Mesothelial cell of epicardium (in vitro differentiated cells): ENCODE measurements at regions not wholly inside any gene's neighbourhood (a gene's known extent, or its start where the extent isn't known, plus 50 kb on each side); places are given as distances from the start of the nearest gene placed in this dataset.

Experiments
- DNase-seq, 2 experiments: peaks; one replicate each; pipeline ENCODE4 v3.0.0; 2021; ENCODE audit warnings: low spot score in 2 of 2; ENCODE audit not compliant: unreplicated experiment in 2 of 2
- H3K27ac Mint-ChIP-seq: 2 replicates; pipeline ENCODE4 v1.8.0; 2021; ENCODE audit warnings: mixed read lengths
- H3K27me3 Mint-ChIP-seq: 2 replicates; pipeline ENCODE4 v1.8.0; 2021; ENCODE audit warnings: low read depth, mixed read lengths
- H3K36me3 Mint-ChIP-seq: 2 replicates; pipeline ENCODE4 v1.8.0; 2021; ENCODE audit warnings: mixed read lengths
- H3K4me1 Mint-ChIP-seq: 2 replicates; pipeline ENCODE4 v1.8.0; 2021; ENCODE audit warnings: mixed read lengths
- H3K4me3 Mint-ChIP-seq: 2 replicates; pipeline ENCODE4 v1.8.0; 2021; ENCODE audit warnings: mild to moderate bottlenecking, moderate library complexity, mixed read lengths
- H3K9me3 Mint-ChIP-seq: 2 replicates; pipeline ENCODE4 v1.8.0; 2021; ENCODE audit warnings: mixed read lengths
- TF ChIP-seq, protein P1 (sequence below): fragments of 200-600 bp; sonication (generic); IDR thresholded peaks from one replicate; pipeline ENCODE4 v1.5.0; 2021; ENCODE audit warnings: antibody characterized with exemption; ENCODE audit not compliant: unreplicated experiment

DNA sequence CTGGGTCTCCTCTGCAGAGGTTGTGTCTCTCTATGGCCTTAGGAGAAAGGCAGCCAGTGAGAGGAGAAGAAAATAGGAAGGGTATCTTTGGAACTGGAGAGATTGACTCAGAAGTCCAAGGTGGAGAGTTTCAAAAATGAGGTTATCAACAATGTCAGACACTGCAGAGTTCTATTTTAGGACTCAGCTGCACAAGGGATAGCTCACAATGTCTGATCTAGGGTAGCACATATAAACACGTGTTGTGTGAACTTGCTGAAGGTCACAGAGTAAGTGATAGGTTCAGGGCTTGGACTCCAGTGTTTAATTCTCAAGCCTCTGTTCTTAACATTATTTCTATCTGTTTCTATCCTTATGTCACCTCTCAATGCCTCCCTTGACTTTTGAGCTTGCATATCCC, 305.0 kb upstream of the LARGE1 start:
- Mint-ChIP-seq H3K9me3 (peaks cover 8% of the 10 kb centered on the region), H3K36me3 (no peaks in the 10 kb centered on the region), H3K4me1 (no peaks in the 10 kb centered on the region), H3K4me3 (no peak overlapping the region), H3K27ac (no peak overlapping the region), H3K27me3 (peaks cover 19% of the 10 kb centered on the region)
- TF ChIP-seq, protein P1, sequence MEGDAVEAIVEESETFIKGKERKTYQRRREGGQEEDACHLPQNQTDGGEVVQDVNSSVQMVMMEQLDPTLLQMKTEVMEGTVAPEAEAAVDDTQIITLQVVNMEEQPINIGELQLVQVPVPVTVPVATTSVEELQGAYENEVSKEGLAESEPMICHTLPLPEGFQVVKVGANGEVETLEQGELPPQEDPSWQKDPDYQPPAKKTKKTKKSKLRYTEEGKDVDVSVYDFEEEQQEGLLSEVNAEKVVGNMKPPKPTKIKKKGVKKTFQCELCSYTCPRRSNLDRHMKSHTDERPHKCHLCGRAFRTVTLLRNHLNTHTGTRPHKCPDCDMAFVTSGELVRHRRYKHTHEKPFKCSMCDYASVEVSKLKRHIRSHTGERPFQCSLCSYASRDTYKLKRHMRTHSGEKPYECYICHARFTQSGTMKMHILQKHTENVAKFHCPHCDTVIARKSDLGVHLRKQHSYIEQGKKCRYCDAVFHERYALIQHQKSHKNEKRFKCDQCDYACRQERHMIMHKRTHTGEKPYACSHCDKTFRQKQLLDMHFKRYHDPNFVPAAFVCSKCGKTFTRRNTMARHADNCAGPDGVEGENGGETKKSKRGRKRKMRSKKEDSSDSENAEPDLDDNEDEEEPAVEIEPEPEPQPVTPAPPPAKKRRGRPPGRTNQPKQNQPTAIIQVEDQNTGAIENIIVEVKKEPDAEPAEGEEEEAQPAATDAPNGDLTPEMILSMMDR, result no peak
- DNase-seq, result no peak

DNA sequence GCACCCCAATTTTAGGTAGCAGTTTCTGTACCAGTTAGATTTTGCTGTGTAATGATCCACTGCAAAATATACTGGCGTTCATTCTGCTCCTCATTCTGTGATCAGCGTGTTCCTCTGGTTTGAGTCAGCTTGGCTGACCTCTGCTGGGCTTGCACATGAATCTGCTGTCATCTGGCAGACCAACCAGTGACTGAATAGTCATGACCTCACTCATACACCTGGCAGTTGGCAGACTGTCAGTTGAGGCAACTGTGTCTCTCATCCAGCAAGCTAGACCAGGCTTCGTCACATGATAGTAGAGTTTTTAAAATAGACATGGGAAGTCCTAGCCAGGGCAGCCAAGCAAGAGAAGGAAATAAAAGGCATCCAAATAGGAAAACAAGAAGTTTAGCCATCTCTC, 316.3 kb upstream of the LARGE1 start:
- Mint-ChIP-seq H3K9me3 (peaks cover 23% of the 10 kb centered on the region), H3K36me3 (no peaks in the 10 kb centered on the region)

DNA sequence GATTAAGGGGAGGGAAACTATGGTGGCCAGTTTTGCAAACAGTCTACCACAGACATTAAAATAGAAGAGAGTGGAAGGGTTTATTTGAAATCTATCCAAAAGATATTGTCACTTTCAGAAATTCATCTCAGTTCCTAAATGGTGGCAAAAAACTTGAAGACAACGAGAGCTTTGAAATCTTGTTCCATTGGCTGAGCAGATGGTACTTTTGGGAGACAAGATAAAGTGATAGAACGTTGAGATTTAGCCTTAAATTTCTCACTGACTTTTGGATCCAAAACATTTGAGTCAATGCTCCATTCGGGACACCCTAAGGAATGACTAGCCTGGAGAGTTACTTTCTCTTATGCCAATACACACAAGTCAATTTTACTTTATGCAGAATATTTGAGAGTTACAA, 319.1 kb upstream of the LARGE1 start:
- TF ChIP-seq, protein P1, result no peak
- Mint-ChIP-seq H3K9me3 (peaks cover 22% of the 10 kb centered on the region), H3K4me3 (no peak overlapping the region), H3K4me1 (no peaks in the 10 kb centered on the region), H3K36me3 (no peaks in the 10 kb centered on the region), H3K27ac (no peak overlapping the region), H3K27me3 (peaks cover 8% of the 10 kb centered on the region)
- no peak for DNase-seq

More for the DNA sequence above, 316.3 kb upstream of the LARGE1 start:
- no peak overlapping the region for H3K4me3 Mint-ChIP-seq
- H3K4me1 Mint-ChIP-seq, result no peaks in the 10 kb centered on the region
- no peak overlapping the region for H3K27ac Mint-ChIP-seq
- peaks cover 15% of the 10 kb centered on the region for H3K27me3 Mint-ChIP-seq
- no peak for DNase-seq
- TF ChIP-seq, protein P1, result no peak

DNA sequence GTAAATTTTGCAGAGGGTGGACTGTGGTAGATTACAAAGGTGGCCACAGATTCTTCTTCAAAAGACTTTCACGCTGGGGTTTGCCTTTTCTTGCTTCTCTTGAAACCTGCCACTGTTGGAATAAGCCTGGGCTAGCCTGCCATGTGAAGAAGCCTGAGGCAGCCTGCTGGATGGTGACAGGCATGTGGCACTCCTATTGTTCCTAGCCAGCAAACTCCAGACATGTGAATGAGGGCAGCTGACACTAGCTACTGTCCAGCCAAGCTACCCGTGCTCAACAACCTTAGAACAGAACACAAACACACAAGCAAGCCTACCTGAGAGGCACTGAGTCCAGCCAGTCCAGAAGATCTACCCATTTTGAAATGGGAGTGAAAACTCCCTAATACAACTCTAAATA, 322.7 kb upstream of the LARGE1 start:
- Mint-ChIP-seq H3K27ac (no peak overlapping the region), H3K9me3 (peaks cover 4% of the 10 kb centered on the region), H3K27me3 (peaks cover 8% of the 10 kb centered on the region), H3K4me3 (no peak overlapping the region), H3K4me1 (no peaks in the 10 kb centered on the region), H3K36me3 (no peaks in the 10 kb centered on the region)
- DNase-seq, result no peak
- TF ChIP-seq, protein P1, result no peak

DNA sequence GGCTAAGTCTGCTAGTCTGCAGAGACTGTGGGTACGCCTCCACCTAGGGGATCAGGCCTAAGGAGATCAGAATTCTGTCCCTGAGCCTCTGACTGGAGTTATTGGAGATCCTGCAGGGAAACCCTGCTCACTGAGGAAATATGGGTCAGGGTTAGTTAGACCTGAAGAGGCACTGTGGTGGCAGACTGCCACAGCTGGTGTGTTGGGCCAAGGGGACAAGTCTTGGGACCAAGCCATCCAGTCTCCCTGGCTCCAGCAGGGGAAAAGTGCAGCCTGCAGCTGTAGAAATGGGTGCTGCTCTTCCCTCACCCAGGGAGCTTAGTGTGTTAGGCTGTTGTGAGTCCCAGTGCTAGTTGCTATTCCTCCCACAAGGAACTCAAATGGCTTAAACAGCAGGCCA, 334.8 kb upstream of the LARGE1 start:
- TF ChIP-seq, protein P1, result no peak
- no peaks in the 10 kb centered on the region for H3K36me3 Mint-ChIP-seq
- H3K4me1 Mint-ChIP-seq, result no peaks in the 10 kb centered on the region
- H3K4me3 Mint-ChIP-seq, result no peak overlapping the region
- H3K9me3 Mint-ChIP-seq, result peaks cover 34% of the 10 kb centered on the region
- H3K27me3 Mint-ChIP-seq, result peaks cover 6% of the 10 kb centered on the region
- DNase-seq, result no peak
- H3K27ac Mint-ChIP-seq, result no peak overlapping the region

DNA sequence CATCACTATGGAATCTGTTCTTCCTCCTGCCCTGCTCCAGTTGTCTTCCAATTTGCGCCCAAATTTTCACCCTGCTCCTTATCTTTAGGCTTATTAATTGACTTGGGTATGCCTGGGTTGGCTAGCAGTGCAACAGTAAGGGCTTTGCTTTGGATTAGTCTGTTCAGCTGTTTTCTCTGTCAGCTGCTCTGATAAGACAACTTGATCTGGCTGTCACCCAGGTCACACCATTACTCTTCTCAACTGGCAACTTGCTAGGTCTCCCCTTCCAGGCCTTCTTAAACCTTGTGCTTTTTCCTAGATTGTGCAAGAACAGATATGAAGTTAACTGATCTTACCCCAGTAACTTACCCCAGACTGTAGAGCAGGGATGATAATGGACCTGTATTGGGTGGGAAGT, 357.8 kb upstream of the LARGE1 start:
- Mint-ChIP-seq H3K4me3 (no peak overlapping the region), H3K27me3 (no peaks in the 10 kb centered on the region), H3K36me3 (no peaks in the 10 kb centered on the region), H3K4me1 (peaks cover 5% of the 10 kb centered on the region), H3K9me3 (peaks cover 3% of the 10 kb centered on the region), H3K27ac (no peak overlapping the region)
- no peak for DNase-seq
- TF ChIP-seq, protein P1, result no peak
